ENCODE measurements at regions not wholly inside any gene's neighbourhood (a gene's known extent, or its start where the extent isn't known, plus 50 kb on each side); places are given as distances from the start of the nearest gene placed in this dataset.

GRCh38 chr2:16064745-16065144 lies 124.4 kb downstream of the MYCN start:
- DNase-seq (ENCODE audit: extremely low spot score, unreplicated experiment): no peak
- peaks cover 28% of the 10 kb centered on the region for H3K9me3 Mint-ChIP-seq (ENCODE audit: unreplicated experiment)
- TF ChIP-seq CTCF (IDR thresholded peaks at IDR 0.05): no peak
- no peak overlapping the region for H3K4me3 Mint-ChIP-seq (ENCODE audit: unreplicated experiment)
- no peaks in the 10 kb centered on the region for H3K36me3 Mint-ChIP-seq (ENCODE audit: unreplicated experiment)
- H3K27ac Mint-ChIP-seq (ENCODE audit: unreplicated experiment): no peak overlapping the region
- no peaks in the 10 kb centered on the region for H3K4me1 Mint-ChIP-seq (ENCODE audit: unreplicated experiment)
- no peaks in the 10 kb centered on the region for H3K27me3 Mint-ChIP-seq (ENCODE audit: unreplicated experiment)

GRCh38 chr2:16063955-16064633 lies 123.7 kb downstream of the MYCN start:
- Mint-ChIP-seq H3K4me3 (ENCODE audit: unreplicated experiment) (no peak overlapping the region), H3K4me1 (ENCODE audit: unreplicated experiment) (no peaks in the 10 kb centered on the region), H3K36me3 (ENCODE audit: unreplicated experiment) (no peaks in the 10 kb centered on the region), H3K9me3 (ENCODE audit: unreplicated experiment) (peaks cover 28% of the 10 kb centered on the region), H3K27ac (ENCODE audit: unreplicated experiment) (no peak overlapping the region), H3K27me3 (ENCODE audit: unreplicated experiment) (no peaks in the 10 kb centered on the region)
- no peak for DNase-seq (ENCODE audit: extremely low spot score, unreplicated experiment)
- TF ChIP-seq CTCF (IDR thresholded peaks at IDR 0.05): no peak

- Mint-ChIP-seq H3K4me3 (ENCODE audit: unreplicated experiment) (no peak overlapping the region), H3K36me3 (ENCODE audit: unreplicated experiment) (no peaks in the 10 kb centered on the region), H3K27ac (ENCODE audit: unreplicated experiment) (no peak overlapping the region), H3K9me3 (ENCODE audit: unreplicated experiment) (peaks cover 28% of the 10 kb centered on the region), H3K4me1 (ENCODE audit: unreplicated experiment) (no peaks in the 10 kb centered on the region), H3K27me3 (ENCODE audit: unreplicated experiment) (no peaks in the 10 kb centered on the region)
- no peak for TF ChIP-seq CTCF (IDR thresholded peaks at IDR 0.05)
- no peak for DNase-seq (ENCODE audit: extremely low spot score, unreplicated experiment)
Measured at GRCh38 chr2:16063251-16063850, 123.0 kb downstream of the MYCN start.

GRCh38 chr2:16062471-16063250 lies 122.3 kb downstream of the MYCN start:
- Mint-ChIP-seq H3K4me1 (ENCODE audit: unreplicated experiment) (no peaks in the 10 kb centered on the region), H3K9me3 (ENCODE audit: unreplicated experiment) (peaks cover 28% of the 10 kb centered on the region), H3K4me3 (ENCODE audit: unreplicated experiment) (no peak overlapping the region), H3K27me3 (ENCODE audit: unreplicated experiment) (no peaks in the 10 kb centered on the region), H3K27ac (ENCODE audit: unreplicated experiment) (no peak overlapping the region), H3K36me3 (ENCODE audit: unreplicated experiment) (no peaks in the 10 kb centered on the region)
- TF ChIP-seq CTCF (IDR thresholded peaks at IDR 0.05): no peak
- no peak for DNase-seq (ENCODE audit: extremely low spot score, unreplicated experiment)

All from osteocyte (in vitro differentiated cells).